CD8-positive, alpha-beta memory T cell (primary cell): ENCODE measurements at regions not wholly inside any gene's neighbourhood (a gene's known extent, or its start where the extent isn't known, plus 50 kb on each side); places are given as distances from the start of the nearest gene placed in this dataset.

ENCODE experiments used
- CTCF ChIA-PET: fragments of 350-600 bp; sonication (Branson Sonifier 250); formaldehyde crosslinking; loops from one replicate; lab custom pipeline; 2021; ENCODE audit warnings: antibody characterized with exemption; lab: Charles Lee
- POLR2A ChIA-PET: fragments of 350-600 bp; sonication (Branson Sonifier 250); formaldehyde crosslinking; loops from one replicate; lab custom pipeline; 2021; ENCODE audit warnings: antibody characterized with exemption; lab: Charles Lee
- DNase-seq, 5 donors: peaks; one replicate each; pipeline versions ENCODE4 v3.0.0 to v3.0.0-alpha.2; 2020 to 2022; ENCODE audit warnings: mixed read lengths in 1 of 5
- H3K27ac ChIP-seq: one replicate; pipeline ENCODE4 v1.7.0; 2013; ENCODE audit warnings: low read depth, mild to moderate bottlenecking, low read length, moderate library complexity
- H3K27me3 ChIP-seq: 2 replicates; pipeline ENCODE4 v1.7.0; 2013; ENCODE audit warnings: low read length, mild to moderate bottlenecking; ENCODE audit not compliant: insufficient read depth, poor library complexity, severe bottlenecking
- H3K36me3 ChIP-seq: 2 replicates; pipeline ENCODE4 v1.7.0; 2013; ENCODE audit warnings: mild to moderate bottlenecking, low read length, moderate library complexity; ENCODE audit not compliant: insufficient read depth
- H3K4me1 ChIP-seq: 2 replicates; pipeline ENCODE4 v1.7.0; 2013; ENCODE audit warnings: mild to moderate bottlenecking, low read length, moderate library complexity; ENCODE audit not compliant: insufficient read depth
- H3K4me3 ChIP-seq: 2 replicates; pipeline ENCODE4 v1.7.0; 2013; ENCODE audit warnings: mild to moderate bottlenecking, low read length
- H3K9me3 ChIP-seq: 2 replicates; pipeline ENCODE4 v1.7.0; 2013; ENCODE audit warnings: mild to moderate bottlenecking, low read length
- H3K27ac Mint-ChIP-seq, 8 donors: one replicate each; pipeline ENCODE4 v1.8.0; 2020 to 2021; ENCODE audit warnings: mixed read lengths in 8 of 8, mild to moderate bottlenecking in 6 of 8, inconsistent platforms in 3 of 8, moderate library complexity in 3 of 8
- H3K27me3 Mint-ChIP-seq, 2 donors: one replicate each; pipeline ENCODE4 v1.8.0; 2020 to 2021; ENCODE audit warnings: mixed read lengths in 2 of 2, mild to moderate bottlenecking in 1 of 2, moderate library complexity in 1 of 2
- H3K36me3 Mint-ChIP-seq, 3 donors: one replicate each; pipeline ENCODE4 v1.8.0; 2020 to 2021; ENCODE audit warnings: mixed read lengths in 3 of 3, inconsistent platforms in 1 of 3, mild to moderate bottlenecking in 1 of 3
- H3K4me1 Mint-ChIP-seq, 3 donors: one replicate each; pipeline ENCODE4 v1.8.0; 2020 to 2021; ENCODE audit warnings: mixed read lengths in 3 of 3, inconsistent platforms in 1 of 3, mild to moderate bottlenecking in 1 of 3
- H3K4me3 Mint-ChIP-seq, 7 donors: one replicate each; pipeline ENCODE4 v1.8.0; 2020 to 2021; ENCODE audit warnings: mixed read lengths in 7 of 7, mild to moderate bottlenecking in 6 of 7, moderate library complexity in 4 of 7, inconsistent platforms in 2 of 7
- H3K9me3 Mint-ChIP-seq, 5 donors: one replicate each; pipeline ENCODE4 v1.8.0; 2020 to 2022; ENCODE audit warnings: mixed read lengths in 5 of 5, mild to moderate bottlenecking in 3 of 5, moderate library complexity in 2 of 5, inconsistent platforms in 1 of 5

GRCh38 chr20:52497731-52498130, 306.2 kb upstream of the ZFP64 start:
- Mint-ChIP-seq H3K4me1 (peaks cover 12 to 20% (median 18%) of the 10 kb centered on the region in 3 donors), H3K4me3 (no peak overlapping the region), H3K27ac (no peak overlapping the region), H3K27me3 (peaks cover 22 to 55% of the 10 kb centered on the region in 2 donors), H3K36me3 (no peaks in the 10 kb centered on the region), H3K9me3 (no peaks in the 10 kb centered on the region)
- ChIA-PET CTCF (no interaction called here), POLR2A (no interaction called here)
- H3K4me3 ChIP-seq, result no peak overlapping the region
- no peak overlapping the region for H3K27ac ChIP-seq
- peaks cover 15% of the 10 kb centered on the region for H3K4me1 ChIP-seq
- H3K27me3 ChIP-seq, result no peaks in the 10 kb centered on the region
- no peaks in the 10 kb centered on the region for H3K36me3 ChIP-seq
- H3K9me3 ChIP-seq, result no peaks in the 10 kb centered on the region
- no peak for DNase-seq

GRCh38 chr20:52496191-52496590, 304.6 kb upstream of the ZFP64 start:
- no peaks in the 10 kb centered on the region for H3K36me3 Mint-ChIP-seq
- H3K27me3 Mint-ChIP-seq, result peaks cover 22 to 47% of the 10 kb centered on the region in 2 donors
- H3K4me1 ChIP-seq, result peaks cover 15% of the 10 kb centered on the region
- no peaks in the 10 kb centered on the region for H3K9me3 Mint-ChIP-seq
- H3K4me3 ChIP-seq, result no peak overlapping the region
- ChIA-PET CTCF (no interaction called here), POLR2A (no interaction called here)
- H3K36me3 ChIP-seq, result no peaks in the 10 kb centered on the region
- no peak overlapping the region for H3K27ac Mint-ChIP-seq
- no peak overlapping the region for H3K27ac ChIP-seq
- no peaks in the 10 kb centered on the region for H3K9me3 ChIP-seq
- no peaks in the 10 kb centered on the region for H3K27me3 ChIP-seq
- DNase-seq, result no peak
- H3K4me3 Mint-ChIP-seq, result no peak overlapping the region
- peaks cover 12 to 21% (median 18%) of the 10 kb centered on the region in 3 donors for H3K4me1 Mint-ChIP-seq

- Histone ChIP-seq H3K27ac (no peak overlapping the region), H3K36me3 (no peaks in the 10 kb centered on the region), H3K4me3 (peak overlapping the region; percentile 23), H3K27me3 (no peaks in the 10 kb centered on the region), H3K9me3 (no peaks in the 10 kb centered on the region), H3K4me1 (peaks cover 15% of the 10 kb centered on the region)
- ChIA-PET POLR2A (no interaction called here), CTCF (no interaction called here)
- peak overlapping the region in 1 of 8 donors; percentile 2 for H3K27ac Mint-ChIP-seq
- peaks cover 0 to 5% (median 0%) of the 10 kb centered on the region in 5 donors for H3K9me3 Mint-ChIP-seq
- peak overlapping the region in 6 of 7 donors; percentile 38 to 73 (median 46) for H3K4me3 Mint-ChIP-seq
- peaks cover 24 to 40% of the 10 kb centered on the region in 2 donors for H3K27me3 Mint-ChIP-seq
- H3K4me1 Mint-ChIP-seq, result peaks cover 12 to 21% (median 18%) of the 10 kb centered on the region in 3 donors
- DNase-seq, result peak in 2 of 5 donors; percentile 11 to 44
- H3K36me3 Mint-ChIP-seq, result peaks cover 0 to 5% (median 0%) of the 10 kb centered on the region in 3 donors
Measured at GRCh38 chr20:52494244-52494643, 302.7 kb upstream of the ZFP64 start.

GRCh38 chr20:52493171-52493721, 301.7 kb upstream of the ZFP64 start:
- Histone ChIP-seq H3K27ac (no peak overlapping the region), H3K27me3 (no peaks in the 10 kb centered on the region), H3K4me3 (no peak overlapping the region), H3K4me1 (peaks cover 15% of the 10 kb centered on the region), H3K36me3 (no peaks in the 10 kb centered on the region), H3K9me3 (no peaks in the 10 kb centered on the region)
- DNase-seq, result no peak
- Mint-ChIP-seq H3K27me3 (peaks cover 24 to 34% of the 10 kb centered on the region in 2 donors), H3K36me3 (peaks cover 0 to 5% (median 0%) of the 10 kb centered on the region in 3 donors), H3K27ac (peak overlapping the region in 2 of 8 donors; percentile 6 to 28), H3K4me3 (peak overlapping the region in 6 of 7 donors; percentile 33 to 66 (median 52)), H3K9me3 (peaks cover 0 to 5% (median 0%) of the 10 kb centered on the region in 5 donors), H3K4me1 (peaks cover 12 to 21% (median 18%) of the 10 kb centered on the region in 3 donors)
- CTCF ChIA-PET, result no interaction called here
- POLR2A ChIA-PET, result no interaction called here

- CTCF ChIA-PET, result no interaction called here
Measured at GRCh38 chr20:52490711-52491430, 299.3 kb upstream of the ZFP64 start.

GRCh38 chr20:52484438-52484837, 292.9 kb upstream of the ZFP64 start:
- Histone ChIP-seq H3K36me3 (no peaks in the 10 kb centered on the region), H3K27ac (no peak overlapping the region), H3K4me3 (no peak overlapping the region), H3K27me3 (no peaks in the 10 kb centered on the region), H3K4me1 (no peaks in the 10 kb centered on the region), H3K9me3 (no peaks in the 10 kb centered on the region)
- Mint-ChIP-seq H3K27me3 (peaks cover 3 to 9% of the 10 kb centered on the region in 2 donors), H3K36me3 (peaks cover 0 to 1% (median 0%) of the 10 kb centered on the region in 3 donors), H3K4me1 (no peaks in the 10 kb centered on the region), H3K4me3 (no peak overlapping the region), H3K9me3 (no peaks in the 10 kb centered on the region), H3K27ac (no peak overlapping the region)
- POLR2A ChIA-PET, result no interaction called here
- CTCF ChIA-PET, result no interaction called here
- no peak for DNase-seq

More at GRCh38 chr20:52490711-52491430, 299.3 kb upstream of the ZFP64 start:
- Histone ChIP-seq H3K27ac (no peak overlapping the region), H3K27me3 (no peaks in the 10 kb centered on the region), H3K4me3 (no peak overlapping the region), H3K4me1 (peaks cover 15% of the 10 kb centered on the region), H3K9me3 (no peaks in the 10 kb centered on the region), H3K36me3 (no peaks in the 10 kb centered on the region)
- H3K4me3 Mint-ChIP-seq, result no peak overlapping the region
- no peak for DNase-seq
- H3K36me3 Mint-ChIP-seq, result peaks cover 0 to 5% (median 0%) of the 10 kb centered on the region in 3 donors
- peaks cover 26 to 29% of the 10 kb centered on the region in 2 donors for H3K27me3 Mint-ChIP-seq
- peaks cover 0 to 5% (median 0%) of the 10 kb centered on the region in 5 donors for H3K9me3 Mint-ChIP-seq
- peaks cover 12 to 21% (median 18%) of the 10 kb centered on the region in 3 donors for H3K4me1 Mint-ChIP-seq
- POLR2A ChIA-PET, result no interaction called here
- H3K27ac Mint-ChIP-seq, result no peak overlapping the region

GRCh38 chr20:52483382-52483781, 291.8 kb upstream of the ZFP64 start:
- DNase-seq, result no peak
- Mint-ChIP-seq H3K27ac (peak overlapping the region in 1 of 8 donors; percentile 91), H3K4me1 (no peaks in the 10 kb centered on the region), H3K9me3 (no peaks in the 10 kb centered on the region), H3K4me3 (no peak overlapping the region), H3K36me3 (peaks cover 0 to 5% (median 3%) of the 10 kb centered on the region in 3 donors), H3K27me3 (peaks cover 3 to 9% of the 10 kb centered on the region in 2 donors)
- H3K27me3 ChIP-seq, result no peaks in the 10 kb centered on the region
- POLR2A ChIA-PET, result no interaction called here
- no peak overlapping the region for H3K4me3 ChIP-seq
- H3K36me3 ChIP-seq, result no peaks in the 10 kb centered on the region
- no peaks in the 10 kb centered on the region for H3K4me1 ChIP-seq
- H3K9me3 ChIP-seq, result no peaks in the 10 kb centered on the region
- H3K27ac ChIP-seq, result no peak overlapping the region
- CTCF ChIA-PET, result no interaction called here

- no peak overlapping the region for H3K4me3 ChIP-seq
- no peaks in the 10 kb centered on the region for H3K9me3 ChIP-seq
- Mint-ChIP-seq H3K36me3 (peaks cover 0 to 5% (median 3%) of the 10 kb centered on the region in 3 donors), H3K27me3 (peaks cover 3 to 9% of the 10 kb centered on the region in 2 donors), H3K4me1 (no peaks in the 10 kb centered on the region), H3K27ac (no peak overlapping the region), H3K4me3 (no peak overlapping the region), H3K9me3 (no peaks in the 10 kb centered on the region)
- no peak for DNase-seq
- CTCF ChIA-PET, result no interaction called here
- POLR2A ChIA-PET, result no interaction called here
- no peaks in the 10 kb centered on the region for H3K36me3 ChIP-seq
- H3K27ac ChIP-seq, result no peak overlapping the region
- no peaks in the 10 kb centered on the region for H3K4me1 ChIP-seq
- H3K27me3 ChIP-seq, result no peaks in the 10 kb centered on the region
Measured at GRCh38 chr20:52482044-52482443, 290.5 kb upstream of the ZFP64 start.
